Stimulated activated naive CD8-positive, alpha-beta T cell treated with anti-CD3 and anti-CD28 coated beads, Interleukin-15, Interleukin-2, amounts not matched to agents 100 ng/mL and 50 ng/mL, for 24 hours (primary cell): ENCODE measurements at regions not wholly inside any gene's neighbourhood (a gene's known extent, or its start where the extent isn't known, plus 50 kb on each side); places are given as distances from the start of the nearest gene placed in this dataset.
"Not testable (repeated sequence)": the region's sequence is repeated elsewhere in the genome, so short reads cannot be mapped to it uniquely, and the experiment has no call there.

Experiments
- H3K27ac Mint-ChIP-seq: one replicate; pipeline ENCODE4 v1.8.0; 2021; ENCODE audit warnings: mild to moderate bottlenecking, mixed read lengths
- H3K27me3 Mint-ChIP-seq: one replicate; pipeline ENCODE4 v1.8.0; 2021; ENCODE audit warnings: mixed read lengths
- H3K36me3 Mint-ChIP-seq: one replicate; pipeline ENCODE4 v1.8.0; 2021; ENCODE audit warnings: low read depth, mixed read lengths
- H3K4me1 Mint-ChIP-seq: one replicate; pipeline ENCODE4 v1.8.0; 2021; ENCODE audit warnings: low read depth, mixed read lengths
- H3K4me3 Mint-ChIP-seq: one replicate; pipeline ENCODE4 v1.8.0; 2021; ENCODE audit warnings: mild to moderate bottlenecking, mixed read lengths
- H3K9me3 Mint-ChIP-seq: one replicate; pipeline ENCODE4 v1.8.0; 2021; ENCODE audit warnings: mixed read lengths

- no peak overlapping the region for H3K4me3 Mint-ChIP-seq
- peaks cover 3% of the 10 kb centered on the region for H3K4me1 Mint-ChIP-seq
- H3K27ac Mint-ChIP-seq = no peak overlapping the region
- H3K36me3 Mint-ChIP-seq = no peaks in the 10 kb centered on the region
- H3K9me3 Mint-ChIP-seq = no peaks in the 10 kb centered on the region
- peaks cover 12% of the 10 kb centered on the region for H3K27me3 Mint-ChIP-seq
Observed at GRCh38 chr10:2888403-2889004, 178.8 kb upstream of the PFKP start.

DNA sequence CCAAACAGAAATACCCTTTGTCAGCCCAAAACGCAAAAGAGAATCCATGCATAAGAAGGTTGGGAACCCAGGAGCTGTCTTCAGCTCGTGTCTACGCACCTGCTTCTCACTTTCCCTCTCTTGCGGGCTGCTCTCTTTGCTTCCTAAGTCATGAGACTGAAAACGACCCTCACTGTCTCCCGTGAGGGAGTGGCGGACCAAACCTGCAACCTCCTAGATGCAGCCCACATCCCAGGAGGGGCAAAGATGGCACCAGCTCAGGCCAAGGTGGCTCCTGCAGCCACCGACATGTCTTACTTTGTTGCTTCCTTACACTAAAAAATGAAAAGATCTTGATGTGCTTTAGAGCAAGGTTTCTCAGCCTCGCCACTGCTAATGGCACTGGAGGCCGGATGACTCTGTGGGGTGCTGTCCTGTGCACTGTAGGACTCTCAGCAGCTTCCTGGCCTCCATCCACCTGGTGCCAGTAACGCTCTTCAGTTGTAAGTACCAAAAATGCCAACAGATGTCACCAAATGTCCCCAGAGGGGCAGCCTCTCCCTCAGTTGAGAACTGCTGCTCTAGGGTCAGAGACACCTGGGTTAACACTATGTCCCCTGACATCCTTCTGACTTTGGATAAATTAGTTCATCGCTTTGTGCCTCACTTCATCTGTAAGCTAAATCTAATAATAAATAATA is 179.8 kb upstream of the PFKP start:
- Mint-ChIP-seq H3K4me1 (peaks cover 3% of the 10 kb centered on the region), H3K9me3 (no peaks in the 10 kb centered on the region), H3K27ac (no peak overlapping the region), H3K27me3 (peaks cover 15% of the 10 kb centered on the region), H3K36me3 (no peaks in the 10 kb centered on the region), H3K4me3 (no peak overlapping the region)

- no peak overlapping the region for H3K4me3 Mint-ChIP-seq
- no peak overlapping the region for H3K27ac Mint-ChIP-seq
- no peaks in the 10 kb centered on the region for H3K9me3 Mint-ChIP-seq
- H3K4me1 Mint-ChIP-seq = peaks cover 3% of the 10 kb centered on the region
- no peaks in the 10 kb centered on the region for H3K36me3 Mint-ChIP-seq
- H3K27me3 Mint-ChIP-seq = peaks cover 18% of the 10 kb centered on the region
Observed at GRCh38 chr10:2886662-2887061, 180.7 kb upstream of the PFKP start.

- Mint-ChIP-seq H3K4me1 (no peaks in the 10 kb centered on the region), H3K9me3 (no peaks in the 10 kb centered on the region), H3K27ac (no peak overlapping the region), H3K4me3 (no peak overlapping the region), H3K27me3 (peaks cover 20% of the 10 kb centered on the region), H3K36me3 (no peaks in the 10 kb centered on the region)
Observed at GRCh38 chr10:2885288-2886278, 181.8 kb upstream of the PFKP start.

DNA sequence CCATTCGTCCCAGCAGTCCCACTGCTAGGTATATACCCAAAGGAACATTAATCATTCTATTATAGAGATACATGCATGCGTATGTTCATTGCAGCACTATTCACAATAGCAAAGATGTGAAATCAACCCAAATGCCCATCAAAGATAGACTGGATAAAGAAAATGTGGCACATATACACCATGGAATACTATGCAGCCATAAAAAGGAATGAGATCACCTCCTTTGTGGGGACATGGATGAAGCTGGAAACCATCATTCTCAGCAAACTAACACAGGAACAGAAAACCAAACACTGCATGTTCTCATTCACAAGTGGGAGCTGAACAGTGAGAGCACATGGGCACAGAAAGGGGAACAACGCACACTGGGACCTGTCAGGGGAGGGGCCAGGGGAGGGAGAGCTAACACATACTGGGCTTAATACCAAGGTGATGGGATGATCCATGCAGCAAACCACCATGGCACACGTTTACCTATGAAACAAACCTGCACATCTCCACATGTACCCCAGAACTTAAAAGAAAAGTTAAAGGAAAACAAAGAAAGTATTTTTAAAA is 183.3 kb upstream of the PFKP start:
- not testable (repeated sequence) for H3K27ac Mint-ChIP-seq, H3K4me3 Mint-ChIP-seq, H3K4me1 Mint-ChIP-seq, H3K36me3 Mint-ChIP-seq, H3K9me3 Mint-ChIP-seq
- peaks cover 21% of the 10 kb centered on the region for H3K27me3 Mint-ChIP-seq

- no peaks in the 10 kb centered on the region for H3K36me3 Mint-ChIP-seq
- no peak overlapping the region for H3K4me3 Mint-ChIP-seq
- no peaks in the 10 kb centered on the region for H3K9me3 Mint-ChIP-seq
- peaks cover 21% of the 10 kb centered on the region for H3K27me3 Mint-ChIP-seq
- no peak overlapping the region for H3K27ac Mint-ChIP-seq
- no peaks in the 10 kb centered on the region for H3K4me1 Mint-ChIP-seq
Observed at GRCh38 chr10:2883238-2883637, 184.1 kb upstream of the PFKP start.

DNA sequence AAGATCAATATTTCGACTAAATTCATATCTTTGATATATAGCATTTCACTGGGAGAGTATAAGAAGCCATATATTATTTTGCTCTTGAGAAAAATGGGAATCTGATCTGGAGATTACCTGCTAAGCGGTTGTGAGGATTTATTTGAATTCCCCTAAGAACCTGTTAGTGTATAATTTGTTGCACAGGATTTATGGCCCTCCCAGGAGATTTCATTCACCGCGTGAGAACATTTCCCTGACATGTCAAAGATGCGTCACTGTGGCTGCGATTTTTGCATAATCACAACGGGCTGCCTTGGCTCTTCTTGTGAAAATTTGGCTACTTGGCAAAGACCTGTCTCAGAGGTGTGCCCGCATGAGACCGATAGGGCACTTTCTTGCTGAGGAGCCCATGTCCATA is 184.7 kb upstream of the PFKP start:
- Mint-ChIP-seq H3K27ac (no peak overlapping the region), H3K9me3 (no peaks in the 10 kb centered on the region), H3K27me3 (peaks cover 21% of the 10 kb centered on the region), H3K36me3 (no peaks in the 10 kb centered on the region), H3K4me1 (no peaks in the 10 kb centered on the region), H3K4me3 (no peak overlapping the region)

GRCh38 chr10:2881720-2882620 is 185.4 kb upstream of the PFKP start:
- H3K4me3 Mint-ChIP-seq = no peak overlapping the region
- peaks cover 21% of the 10 kb centered on the region for H3K27me3 Mint-ChIP-seq
- H3K9me3 Mint-ChIP-seq = no peaks in the 10 kb centered on the region
- no peaks in the 10 kb centered on the region for H3K36me3 Mint-ChIP-seq
- no peak overlapping the region for H3K27ac Mint-ChIP-seq
- no peaks in the 10 kb centered on the region for H3K4me1 Mint-ChIP-seq

GRCh38 chr10:2880050-2880449 is 187.3 kb upstream of the PFKP start:
- H3K4me3 Mint-ChIP-seq, H3K36me3 Mint-ChIP-seq, H3K4me1 Mint-ChIP-seq, H3K9me3 Mint-ChIP-seq, H3K27ac Mint-ChIP-seq: not testable (repeated sequence)
- H3K27me3 Mint-ChIP-seq = peaks cover 18% of the 10 kb centered on the region

- Mint-ChIP-seq H3K4me3 (no peak overlapping the region), H3K27ac (no peak overlapping the region), H3K36me3 (no peaks in the 10 kb centered on the region), H3K4me1 (no peaks in the 10 kb centered on the region), H3K27me3 (peaks cover 13% of the 10 kb centered on the region), H3K9me3 (no peaks in the 10 kb centered on the region)
Observed at GRCh38 chr10:2878818-2879217, 188.5 kb upstream of the PFKP start.

DNA sequence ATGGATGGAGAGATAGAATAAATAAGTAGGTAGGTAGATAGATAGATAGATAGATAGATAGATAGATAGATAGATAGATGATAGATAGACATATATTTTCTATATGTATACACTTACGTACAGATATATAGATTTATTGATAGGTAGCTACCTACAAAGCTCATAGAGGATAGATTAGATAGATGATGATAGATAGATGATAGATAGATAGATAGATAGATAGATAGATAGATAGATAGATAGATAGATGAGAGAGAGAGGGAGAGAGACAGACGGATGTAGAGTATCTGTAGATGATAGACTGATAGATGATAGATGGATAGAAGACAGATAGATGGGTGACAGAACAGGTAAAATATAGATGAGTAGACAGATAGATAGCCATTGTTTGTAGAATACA is 191.3 kb upstream of the PFKP start:
- no peak overlapping the region for H3K4me3 Mint-ChIP-seq
- no peaks in the 10 kb centered on the region for H3K4me1 Mint-ChIP-seq
- H3K27me3 Mint-ChIP-seq = peaks cover 13% of the 10 kb centered on the region
- no peak overlapping the region for H3K27ac Mint-ChIP-seq
- no peaks in the 10 kb centered on the region for H3K9me3 Mint-ChIP-seq
- no peaks in the 10 kb centered on the region for H3K36me3 Mint-ChIP-seq

GRCh38 chr10:2874963-2875362 is 192.4 kb upstream of the PFKP start:
- Mint-ChIP-seq H3K9me3 (no peaks in the 10 kb centered on the region), H3K36me3 (no peaks in the 10 kb centered on the region), H3K27ac (no peak overlapping the region), H3K27me3 (peaks cover 14% of the 10 kb centered on the region), H3K4me3 (no peak overlapping the region), H3K4me1 (no peaks in the 10 kb centered on the region)

- H3K9me3 Mint-ChIP-seq = no peaks in the 10 kb centered on the region
- H3K4me3 Mint-ChIP-seq = no peak overlapping the region
- peaks cover 14% of the 10 kb centered on the region for H3K27me3 Mint-ChIP-seq
- no peaks in the 10 kb centered on the region for H3K36me3 Mint-ChIP-seq
- no peak overlapping the region for H3K27ac Mint-ChIP-seq
- H3K4me1 Mint-ChIP-seq = no peaks in the 10 kb centered on the region
Observed at GRCh38 chr10:2873769-2874168, 193.6 kb upstream of the PFKP start.

DNA sequence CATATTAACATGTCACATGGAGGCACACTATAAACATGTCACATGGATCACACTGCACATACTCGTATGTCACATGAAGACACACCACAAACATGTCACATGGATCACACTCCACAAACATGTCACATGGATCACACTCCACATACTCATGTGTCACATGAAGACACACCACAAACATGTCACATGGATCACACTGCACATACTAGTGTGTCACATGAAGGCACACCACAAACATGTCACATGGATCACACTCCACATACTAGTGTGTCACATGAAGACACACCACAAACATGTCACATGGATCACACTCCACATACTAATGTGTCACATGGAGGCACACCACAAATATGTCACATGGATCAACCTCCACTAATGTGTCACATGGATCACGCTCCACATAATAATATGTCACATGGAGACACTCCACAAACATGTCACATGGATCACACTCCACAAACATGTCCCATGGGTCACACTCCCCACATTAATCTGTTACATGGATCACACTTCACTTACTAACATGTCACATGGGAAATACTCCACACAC is 195.6 kb upstream of the PFKP start:
- Mint-ChIP-seq H3K9me3 (no peaks in the 10 kb centered on the region), H3K4me1 (no peaks in the 10 kb centered on the region), H3K27ac (no peak overlapping the region), H3K27me3 (peaks cover 14% of the 10 kb centered on the region), H3K36me3 (no peaks in the 10 kb centered on the region), H3K4me3 (no peak overlapping the region)
